Smooth muscle cell (in vitro differentiated cells): ENCODE measurements at regions not wholly inside any gene's neighbourhood (a gene's known extent, or its start where the extent isn't known, plus 50 kb on each side); places are given as distances from the start of the nearest gene placed in this dataset.

ENCODE experiments used
- DNase-seq: peaks from one replicate; lab custom pipeline; 2025; ENCODE audit not compliant: unreplicated experiment; lab: John Stamatoyannopoulos, UW
- H2AFZ ChIP-seq: fragments of 200-600 bp; sonication (generic); 2 replicates; pipeline ENCODE4 v1.6.0; 2016; ENCODE audit warnings: antibody characterized with exemption, low read depth, mild to moderate bottlenecking
- H3F3A ChIP-seq: fragments of 200-600 bp; sonication (generic); 2 replicates; pipeline ENCODE4 v1.6.0; 2017; ENCODE audit warnings: antibody characterized with exemption, low read depth
- H3K27ac ChIP-seq: fragments of 200-600 bp; sonication (generic); 2 replicates; pipeline ENCODE4 v1.5.1; 2016; ENCODE audit warnings: low read depth, mild to moderate bottlenecking
- H3K27me3 ChIP-seq: fragments of 200-600 bp; sonication (generic); 2 replicates; pipeline ENCODE4 v1.6.1; 2016; ENCODE audit warnings: low read depth, mild to moderate bottlenecking
- H3K36me3 ChIP-seq: fragments of 200-600 bp; sonication (generic); 2 replicates; pipeline ENCODE4 v1.5.1; 2016; ENCODE audit warnings: low read depth
- H3K4me1 ChIP-seq: fragments of 200-600 bp; sonication (generic); 2 replicates; pipeline ENCODE4 v1.5.1; 2016; ENCODE audit warnings: low read depth
- H3K4me2 ChIP-seq: fragments of 200-600 bp; sonication (generic); 2 replicates; pipeline ENCODE4 v1.6.0; 2016; ENCODE audit warnings: mild to moderate bottlenecking
- H3K4me3 ChIP-seq: fragments of 200-600 bp; sonication (generic); 2 replicates; pipeline ENCODE4 v1.5.1; 2016; ENCODE audit warnings: mild to moderate bottlenecking
- H3K79me2 ChIP-seq: fragments of 200-600 bp; sonication (generic); 2 replicates; pipeline ENCODE4 v1.6.0; 2016; ENCODE audit warnings: low read depth, mild to moderate bottlenecking
- H3K9ac ChIP-seq: fragments of 200-600 bp; sonication (generic); 2 replicates; pipeline ENCODE4 v1.6.0; 2016; ENCODE audit warnings: low read depth
- H3K9me3 ChIP-seq: fragments of 200-600 bp; sonication (generic); replicated peaks from 2 replicates; pipeline ENCODE4 v1.5.1; 2016; ENCODE audit warnings: low read depth
- H4K20me1 ChIP-seq: fragments of 200-600 bp; sonication (generic); 2 replicates; pipeline ENCODE4 v1.6.0; 2016; ENCODE audit warnings: low read depth
- WGBS: methylation state at CpG from one replicate; pipeline ENCODE4 v1.1.7; 2016; ENCODE audit warnings: low lambda C conversion rate; 5-methylcytosine and 5-hydroxymethylcytosine counted together
- TF ChIP-seq, protein P1 (sequence below): fragments of 200-600 bp; sonication (generic); IDR thresholded peaks from 2 replicates; pipeline ENCODE4 v1.5.1; 2017; ENCODE audit warnings: borderline replicate concordance, mild to moderate bottlenecking, antibody characterized with exemption; ENCODE audit not compliant: insufficient read depth, poor library complexity, severe bottlenecking

DNA sequence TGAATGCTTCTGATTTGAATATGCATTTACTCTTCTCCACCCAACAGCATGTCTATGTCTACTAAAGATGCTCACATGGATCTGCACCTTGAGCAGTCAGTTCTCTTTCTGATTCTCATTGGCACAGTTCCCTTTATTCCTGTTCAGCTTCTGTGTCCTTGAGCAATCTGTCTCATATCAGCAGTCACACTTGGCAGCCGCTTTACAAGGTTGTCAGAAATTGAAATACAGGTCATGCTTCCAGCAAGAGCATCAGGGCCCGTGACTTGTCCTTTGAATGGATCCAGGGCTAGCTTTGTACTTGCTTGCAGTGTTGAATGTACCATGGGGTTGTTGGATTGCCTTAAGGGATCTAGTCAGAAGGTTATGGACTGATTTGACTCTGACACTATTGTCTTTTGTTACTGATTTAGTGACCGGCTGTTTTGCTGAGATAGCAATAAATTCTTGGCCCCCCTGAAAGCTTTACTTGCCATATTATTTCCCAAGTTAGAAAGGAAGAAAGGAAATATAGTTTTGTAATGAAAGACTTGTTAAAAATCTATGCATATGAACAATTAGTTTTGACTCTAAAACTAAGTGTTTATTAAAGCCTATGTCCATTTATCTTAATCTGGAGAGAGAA lies 273.4 kb upstream of the ISL1 start:
- no peak for DNase-seq
- TF ChIP-seq, protein P1, sequence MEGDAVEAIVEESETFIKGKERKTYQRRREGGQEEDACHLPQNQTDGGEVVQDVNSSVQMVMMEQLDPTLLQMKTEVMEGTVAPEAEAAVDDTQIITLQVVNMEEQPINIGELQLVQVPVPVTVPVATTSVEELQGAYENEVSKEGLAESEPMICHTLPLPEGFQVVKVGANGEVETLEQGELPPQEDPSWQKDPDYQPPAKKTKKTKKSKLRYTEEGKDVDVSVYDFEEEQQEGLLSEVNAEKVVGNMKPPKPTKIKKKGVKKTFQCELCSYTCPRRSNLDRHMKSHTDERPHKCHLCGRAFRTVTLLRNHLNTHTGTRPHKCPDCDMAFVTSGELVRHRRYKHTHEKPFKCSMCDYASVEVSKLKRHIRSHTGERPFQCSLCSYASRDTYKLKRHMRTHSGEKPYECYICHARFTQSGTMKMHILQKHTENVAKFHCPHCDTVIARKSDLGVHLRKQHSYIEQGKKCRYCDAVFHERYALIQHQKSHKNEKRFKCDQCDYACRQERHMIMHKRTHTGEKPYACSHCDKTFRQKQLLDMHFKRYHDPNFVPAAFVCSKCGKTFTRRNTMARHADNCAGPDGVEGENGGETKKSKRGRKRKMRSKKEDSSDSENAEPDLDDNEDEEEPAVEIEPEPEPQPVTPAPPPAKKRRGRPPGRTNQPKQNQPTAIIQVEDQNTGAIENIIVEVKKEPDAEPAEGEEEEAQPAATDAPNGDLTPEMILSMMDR: no peak
- Histone ChIP-seq H3F3A (no peaks in the 10 kb centered on the region), H3K4me1 (no peaks in the 10 kb centered on the region), H3K27ac (no peak overlapping the region), H3K4me2 (no peak overlapping the region), H4K20me1 (no peaks in the 10 kb centered on the region), H3K36me3 (no peaks in the 10 kb centered on the region), H2AFZ (no peak overlapping the region), H3K9me3 (no peaks in the 10 kb centered on the region), H3K4me3 (no peak overlapping the region), H3K27me3 (no peaks in the 10 kb centered on the region), H3K79me2 (no peaks in the 10 kb centered on the region), H3K9ac (no peak overlapping the region)
- 79% methylated on average over 3 of the region's 3 CpGs for WGBS

DNA sequence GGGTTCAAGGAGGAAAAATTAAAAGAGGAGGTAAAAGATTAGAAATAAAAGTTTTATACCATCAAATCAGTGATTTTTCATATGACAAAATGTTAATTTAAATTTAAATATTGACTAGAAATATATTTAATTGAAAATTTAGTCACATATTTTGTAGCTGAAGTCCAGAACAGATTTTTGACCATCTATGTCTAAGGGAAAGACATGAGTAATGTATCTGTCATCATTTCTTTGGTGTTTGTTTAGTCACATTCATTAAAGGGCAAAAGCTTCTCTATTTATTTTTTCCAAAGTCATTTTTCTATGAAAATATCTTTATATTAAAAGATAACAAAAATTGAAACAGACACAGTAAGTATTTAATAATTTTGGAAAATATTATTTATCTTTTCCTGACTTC lies 252.0 kb upstream of the ISL1 start:
- no peaks in the 10 kb centered on the region for H3K27me3 ChIP-seq
- H3K4me3 ChIP-seq: no peak overlapping the region
- no peaks in the 10 kb centered on the region for H3K79me2 ChIP-seq
- H3K9ac ChIP-seq: no peak overlapping the region
- H3K4me2 ChIP-seq: no peak overlapping the region
- H3F3A ChIP-seq: no peaks in the 10 kb centered on the region
- no peak for DNase-seq
- TF ChIP-seq, protein P1: no peak
- no peaks in the 10 kb centered on the region for H3K4me1 ChIP-seq
- H3K36me3 ChIP-seq: no peaks in the 10 kb centered on the region
- H3K27ac ChIP-seq: no peak overlapping the region
- H3K9me3 ChIP-seq: no peaks in the 10 kb centered on the region
- no peaks in the 10 kb centered on the region for H4K20me1 ChIP-seq
- no peak overlapping the region for H2AFZ ChIP-seq

DNA sequence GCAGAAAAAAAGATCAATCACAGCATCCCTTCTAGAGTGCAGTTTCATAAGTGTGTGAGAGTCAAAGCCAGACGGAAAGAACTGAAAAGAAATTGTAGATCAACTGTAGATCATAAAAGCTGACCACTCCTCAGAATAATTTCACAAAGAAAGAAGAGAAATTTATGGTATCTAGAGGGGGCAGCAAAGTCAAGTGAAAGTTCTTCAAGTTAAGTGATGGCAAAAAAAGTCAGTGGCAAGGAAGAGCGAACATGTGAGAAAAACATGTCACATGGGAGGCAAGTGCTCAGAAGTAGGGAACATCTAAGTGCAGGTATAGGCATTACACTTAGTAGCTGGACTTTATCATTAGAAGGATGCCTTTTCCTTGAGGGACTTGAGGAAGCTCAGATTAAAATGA lies 245.1 kb upstream of the ISL1 start:
- H3K9ac ChIP-seq: no peak overlapping the region
- H3K9me3 ChIP-seq: no peaks in the 10 kb centered on the region
- no peaks in the 10 kb centered on the region for H3F3A ChIP-seq
- H4K20me1 ChIP-seq: no peaks in the 10 kb centered on the region
- DNase-seq: no peak
- WGBS: 63% methylated on average over 2 of the region's 2 CpGs
- no peak overlapping the region for H3K4me2 ChIP-seq
- TF ChIP-seq, protein P1: no peak
- H2AFZ ChIP-seq: no peak overlapping the region
- no peak overlapping the region for H3K4me3 ChIP-seq
- no peaks in the 10 kb centered on the region for H3K4me1 ChIP-seq
- H3K27ac ChIP-seq: no peak overlapping the region
- no peaks in the 10 kb centered on the region for H3K27me3 ChIP-seq
- no peaks in the 10 kb centered on the region for H3K36me3 ChIP-seq
- H3K79me2 ChIP-seq: no peaks in the 10 kb centered on the region

DNA sequence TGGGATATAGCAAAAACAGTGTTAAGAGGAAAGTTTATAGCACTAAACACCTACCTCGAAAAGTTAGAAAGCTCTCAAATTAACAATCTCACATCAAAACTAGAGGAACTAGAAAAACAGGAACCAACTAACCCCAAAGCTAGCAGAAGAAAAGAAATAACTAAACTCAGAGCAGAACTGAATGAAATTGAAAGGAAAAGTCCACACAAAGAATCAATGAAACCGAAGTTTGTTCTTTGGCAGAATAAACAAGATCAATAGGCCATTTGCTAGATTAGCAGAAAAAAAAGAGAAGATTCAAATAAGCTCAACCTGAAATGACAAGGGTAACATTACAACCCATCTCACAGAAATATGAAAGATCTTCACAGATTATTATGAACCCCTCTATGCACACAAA lies 234.8 kb upstream of the ISL1 start:
- Histone ChIP-seq H3K4me2 (no peak overlapping the region), H3K27ac (no peak overlapping the region), H3K9ac (no peak overlapping the region), H3K4me3 (no peak overlapping the region), H3K36me3 (no peaks in the 10 kb centered on the region), H3K9me3 (no peaks in the 10 kb centered on the region), H3K27me3 (no peaks in the 10 kb centered on the region), H2AFZ (no peak overlapping the region), H3F3A (no peaks in the 10 kb centered on the region), H3K4me1 (no peaks in the 10 kb centered on the region), H4K20me1 (no peaks in the 10 kb centered on the region), H3K79me2 (no peaks in the 10 kb centered on the region)
- WGBS: 86% methylated on average over 2 of the region's 2 CpGs
- TF ChIP-seq, protein P1: no peak
- DNase-seq: no peak
